ENCODE measurements at regions not wholly inside any gene's neighbourhood (a gene's known extent, or its start where the extent isn't known, plus 50 kb on each side); places are given as distances from the start of the nearest gene placed in this dataset.

DNA sequence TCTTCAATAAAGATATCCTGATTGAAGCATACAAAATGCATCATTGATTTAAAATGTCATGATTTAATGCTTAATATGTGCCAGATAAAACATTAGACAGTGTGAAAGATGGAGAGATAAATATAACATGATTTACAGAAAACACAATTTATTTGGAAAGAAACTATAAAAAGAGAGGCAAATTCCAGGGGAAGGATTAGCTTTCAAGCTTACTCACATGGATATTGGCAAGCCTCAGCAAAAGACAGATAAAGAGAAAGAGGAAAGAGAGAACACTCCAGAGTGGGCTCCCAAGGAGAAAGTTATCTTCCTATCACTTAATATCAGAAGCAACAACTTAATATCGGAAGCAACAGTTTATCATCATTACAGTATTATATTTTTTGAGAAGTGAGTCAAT is 1036.5 kb downstream of the SQOR start (continued):
- TF ChIP-seq ATF3 (IDR thresholded peaks at IDR 0.05; ENCODE audit: insufficient read depth, low read depth, low read length) (no peak), NRF1 (IDR thresholded peaks at IDR 0.05; ENCODE audit: low read depth, low read length) (no peak), BACH1 (IDR thresholded peaks at IDR 0.05; ENCODE audit: low read length) (no peak)

Data from H1 (cell line).